Adrenal gland (tissue), 9 donors: ENCODE measurements at regions not wholly inside any gene's neighbourhood (a gene's known extent, or its start where the extent isn't known, plus 50 kb on each side); places are given as distances from the start of the nearest gene placed in this dataset.

Source experiments
- DNase-seq, 7 donors: peaks; one replicate each; pipeline ENCODE4 v3.0.0-alpha.2; 2019 to 2020
- H3K27ac ChIP-seq, 5 donors: fragments of 200-600 bp; sonication (generic) in 4 of 5; 1 replicate in 3 of 5; 2 replicates in 2 of 5; pipeline versions ENCODE4 v1.5.1 to v1.8.0; 2016 to 2020; ENCODE audit warnings: mild to moderate bottlenecking in 1 of 5
- H3K27me3 ChIP-seq: fragments of 200-600 bp; 2 replicates; pipeline ENCODE4 v1.8.0; 2021
- H3K36me3 ChIP-seq, 2 donors: fragments of 200-600 bp; replicated peaks in 1 of 2; 1 replicate in 1 of 2; 2 replicates in 1 of 2; pipeline versions ENCODE4 v1.5.1 to v1.8.0; 2018 to 2022
- H3K4me1 ChIP-seq, 2 donors: fragments of 200-600 bp; replicated peaks in 1 of 2; 1 replicate in 1 of 2; 2 replicates in 1 of 2; pipeline versions ENCODE4 v1.5.1 to v1.8.0; 2018 to 2021
- H3K4me3 ChIP-seq, 4 donors: fragments of 200-600 bp; sonication (generic) in 3 of 4; one replicate each; pipeline ENCODE4 v1.5.1; 2016 to 2018
- H3K9me3 ChIP-seq, 3 donors: fragments of 200-600 bp; sonication (generic) in 1 of 3; replicated peaks in 1 of 3; 1 replicate in 2 of 3; 2 replicates in 1 of 3; pipeline versions ENCODE4 v1.5.1 to v1.8.0; 2016 to 2021
- POLR2A ChIP-seq, 2 donors: fragments of 450-650 bp; IDR thresholded peaks; one replicate each; pipeline ENCODE4 v1.6.1; 2017; ENCODE audit warnings: antibody characterized with exemption in 2 of 2, mild to moderate bottlenecking in 2 of 2, moderate library complexity in 1 of 2
- WGBS, 4 donors: extraction: QIAGEN DNeasy Blood & Tissue Kit in 2 of 4; methylation state at CpG; one replicate each; pipeline versions ENCODE4 v1.1.5 to v1.1.7; 2013 to 2017; 5-methylcytosine and 5-hydroxymethylcytosine counted together
- intact Hi-C, 2 donors: fragments of 100-400 bp; cut with DNase I; formaldehyde crosslinking; loops; one replicate each; pipeline versions ENCODE4 v1.14.1 to v1.15.0; 2022 to 2023
- TF ChIP-seq, protein P1 (sequence below), 6 experiments: fragments of 450-650 bp in 4 of 6; fragments of 200-600 bp in 2 of 6; sonication (generic) in 1 of 6; IDR thresholded peaks; 1 replicate in 5 of 6; 2 replicates in 1 of 6; pipeline versions ENCODE4 v1.5.1 to v1.8.0; 2016 to 2021; ENCODE audit warnings: antibody characterized with exemption in 6 of 6, mild to moderate bottlenecking in 2 of 6, moderate library complexity in 1 of 6
- donor health status: healthy with polysubstance abuse.
- donor health status: Bipolar disorder and iron deficiency.
- donor health status: DM: yes; HTN: yes; CAD: no.
- donor health status: DM: no; HTN: no; CAD: no.
- donor health status: DM: no; HTN: no; CAD: no.

- H3K9me3 ChIP-seq: no peaks in the 10 kb centered on the region
- TF ChIP-seq, protein P1, sequence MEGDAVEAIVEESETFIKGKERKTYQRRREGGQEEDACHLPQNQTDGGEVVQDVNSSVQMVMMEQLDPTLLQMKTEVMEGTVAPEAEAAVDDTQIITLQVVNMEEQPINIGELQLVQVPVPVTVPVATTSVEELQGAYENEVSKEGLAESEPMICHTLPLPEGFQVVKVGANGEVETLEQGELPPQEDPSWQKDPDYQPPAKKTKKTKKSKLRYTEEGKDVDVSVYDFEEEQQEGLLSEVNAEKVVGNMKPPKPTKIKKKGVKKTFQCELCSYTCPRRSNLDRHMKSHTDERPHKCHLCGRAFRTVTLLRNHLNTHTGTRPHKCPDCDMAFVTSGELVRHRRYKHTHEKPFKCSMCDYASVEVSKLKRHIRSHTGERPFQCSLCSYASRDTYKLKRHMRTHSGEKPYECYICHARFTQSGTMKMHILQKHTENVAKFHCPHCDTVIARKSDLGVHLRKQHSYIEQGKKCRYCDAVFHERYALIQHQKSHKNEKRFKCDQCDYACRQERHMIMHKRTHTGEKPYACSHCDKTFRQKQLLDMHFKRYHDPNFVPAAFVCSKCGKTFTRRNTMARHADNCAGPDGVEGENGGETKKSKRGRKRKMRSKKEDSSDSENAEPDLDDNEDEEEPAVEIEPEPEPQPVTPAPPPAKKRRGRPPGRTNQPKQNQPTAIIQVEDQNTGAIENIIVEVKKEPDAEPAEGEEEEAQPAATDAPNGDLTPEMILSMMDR (IDR thresholded peaks at IDR 0.05): no peak
- TF ChIP-seq POLR2A (IDR thresholded peaks at IDR 0.05): no peak
- H3K36me3 ChIP-seq: no peaks in the 10 kb centered on the region
- DNase-seq: no peak
- no peaks in the 10 kb centered on the region for H3K4me1 ChIP-seq
- WGBS, 4 donors: 89 to 91% (median 89%) methylated on average over 4 of the region's 4 CpGs
- H3K27me3 ChIP-seq: no peaks in the 10 kb centered on the region
- H3K27ac ChIP-seq: no peak overlapping the region
- H3K4me3 ChIP-seq: no peak overlapping the region
- intact Hi-C loops: no loop called here
Observed at GRCh38 chr3:16695710-16696109, 90.5 kb upstream of the DAZL start.

- no peak for DNase-seq
- WGBS, 4 donors: 83 to 91% (median 90%) methylated on average over 1 of the region's 1 CpG
- no peaks in the 10 kb centered on the region for H3K4me1 ChIP-seq
- no peak overlapping the region for H3K4me3 ChIP-seq
- no peaks in the 10 kb centered on the region for H3K36me3 ChIP-seq
- no peaks in the 10 kb centered on the region for H3K9me3 ChIP-seq
- intact Hi-C loops: no loop called here
- no peak overlapping the region for H3K27ac ChIP-seq
- no peaks in the 10 kb centered on the region for H3K27me3 ChIP-seq
- TF ChIP-seq, protein P1 (IDR thresholded peaks at IDR 0.05): no peak
- TF ChIP-seq POLR2A (IDR thresholded peaks at IDR 0.05): no peak
Observed at GRCh38 chr3:16697443-16698147, 92.4 kb upstream of the DAZL start.

- Histone ChIP-seq H3K9me3 (no peaks in the 10 kb centered on the region), H3K4me3 (no peak overlapping the region), H3K27me3 (no peaks in the 10 kb centered on the region), H3K27ac (no peak overlapping the region), H3K4me1 (no peaks in the 10 kb centered on the region), H3K36me3 (no peaks in the 10 kb centered on the region)
- intact Hi-C loops: no loop called here
- DNase-seq: no peak
- TF ChIP-seq, protein P1 (IDR thresholded peaks at IDR 0.05): no peak
- TF ChIP-seq POLR2A (IDR thresholded peaks at IDR 0.05): no peak
Observed at GRCh38 chr3:16700651-16701050, 95.4 kb upstream of the DAZL start.

GRCh38 chr3:16704941-16705340 is 99.7 kb upstream of the DAZL start:
- Histone ChIP-seq H3K27me3 (no peaks in the 10 kb centered on the region), H3K4me3 (no peak overlapping the region), H3K36me3 (no peaks in the 10 kb centered on the region), H3K9me3 (no peaks in the 10 kb centered on the region), H3K4me1 (no peaks in the 10 kb centered on the region), H3K27ac (no peak overlapping the region)
- TF ChIP-seq POLR2A (IDR thresholded peaks at IDR 0.05): no peak
- TF ChIP-seq, protein P1 (IDR thresholded peaks at IDR 0.05): no peak
- DNase-seq: no peak
- 72 to 82% (median 76%) methylated on average over 2 of the region's 2 CpGs for WGBS, 4 donors
- intact Hi-C loops: no loop called here
